ENCODE measurements at regions not wholly inside any gene's neighbourhood (a gene's known extent, or its start where the extent isn't known, plus 50 kb on each side); places are given as distances from the start of the nearest gene placed in this dataset.

- TF ChIP-seq CTCF (IDR thresholded peaks at IDR 0.05; ENCODE audit: low read depth, low read length) (no peak), EZH2phosphoT487 (IDR thresholded peaks at IDR 0.05; ENCODE audit: low read depth) (no peak)
Observed at GRCh38 chr6:165880686-165881085, 217.6 kb upstream of the PDE10A start.

Data from OCI-LY3 (cell line).